HG03469 (cell line): ENCODE measurements at regions not wholly inside any gene's neighbourhood (a gene's known extent, or its start where the extent isn't known, plus 50 kb on each side); places are given as distances from the start of the nearest gene placed in this dataset.
"Not testable (repeated sequence)": the region's sequence is repeated elsewhere in the genome, so short reads cannot be mapped to it uniquely, and the experiment has no call there.

Experiments used
- ATAC-seq: cut with Tn5 transposase; IDR thresholded peaks from one replicate; pipeline ENCODE4 v1.9.1; 2021; ENCODE audit warnings: mild to moderate bottlenecking, moderate library complexity, moderate number of reproducible peaks; ENCODE audit not compliant: unreplicated experiment

DNA sequence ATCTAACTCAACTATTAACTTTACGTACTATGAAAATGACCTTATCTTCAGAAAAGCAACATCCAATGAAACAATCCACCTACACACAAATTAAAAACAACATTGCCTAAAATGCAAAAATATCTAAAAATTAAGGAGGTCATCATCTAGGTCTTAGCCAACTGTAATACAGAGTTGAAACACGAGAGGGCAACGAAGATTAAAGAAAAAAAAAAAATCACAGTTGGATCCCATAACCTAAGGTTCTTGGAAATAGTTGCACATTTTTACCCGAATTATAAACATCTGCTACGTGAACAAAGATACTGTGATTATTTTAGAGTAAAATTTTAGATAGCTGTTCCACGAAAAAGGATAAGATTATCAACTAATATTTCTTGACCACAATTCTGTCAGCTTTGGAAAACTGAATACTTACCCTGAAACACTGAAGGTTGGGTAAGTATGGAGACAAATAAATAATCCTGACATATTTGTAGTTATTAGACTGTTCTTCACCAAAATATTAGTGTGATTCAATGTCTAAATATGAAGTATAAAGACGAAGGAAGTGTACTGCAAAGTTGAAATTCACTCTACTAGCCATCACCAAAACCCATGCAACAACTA lies 88.0 kb upstream of the AK4 start:
- ATAC-seq, result peak; percentile 47

DNA sequence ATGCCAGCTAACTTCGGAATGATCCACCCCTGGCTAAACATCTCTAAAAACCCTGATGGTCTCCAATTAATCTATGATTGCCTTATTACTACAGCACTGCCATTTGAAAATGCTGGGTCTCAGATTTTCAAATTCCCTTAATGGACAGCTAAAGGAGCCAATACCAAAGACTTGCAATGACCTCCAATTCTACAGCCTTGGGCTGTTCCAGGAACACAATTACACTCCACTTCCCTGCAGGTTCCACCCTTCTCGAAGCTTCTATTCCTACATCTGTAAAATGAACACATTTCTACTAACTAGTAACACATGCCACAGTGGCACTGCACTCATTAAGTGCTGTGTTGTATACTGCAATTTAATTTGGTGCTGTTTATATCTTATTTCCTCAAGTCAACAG lies 85.7 kb upstream of the AK4 start:
- ATAC-seq, result no peak

DNA sequence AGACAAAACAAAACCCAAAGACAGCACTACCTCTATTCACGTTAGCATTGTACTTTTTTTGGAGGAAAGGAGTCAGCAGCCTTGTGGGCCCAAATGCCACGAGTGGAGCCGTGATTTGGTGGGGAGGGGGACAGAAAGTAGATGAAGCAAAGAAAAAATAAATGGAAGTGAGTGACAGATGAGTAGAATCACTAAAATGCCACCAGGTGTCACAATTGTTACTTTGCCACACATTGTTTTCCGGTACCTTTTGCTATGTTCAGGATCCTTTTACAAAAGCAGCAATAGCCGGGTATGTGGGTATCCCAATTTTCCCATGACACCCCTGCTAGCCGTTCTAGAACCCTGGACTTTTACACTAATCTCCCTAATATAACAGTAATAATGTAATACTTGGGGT lies 85.0 kb upstream of the AK4 start:
- ATAC-seq, result no peak

DNA sequence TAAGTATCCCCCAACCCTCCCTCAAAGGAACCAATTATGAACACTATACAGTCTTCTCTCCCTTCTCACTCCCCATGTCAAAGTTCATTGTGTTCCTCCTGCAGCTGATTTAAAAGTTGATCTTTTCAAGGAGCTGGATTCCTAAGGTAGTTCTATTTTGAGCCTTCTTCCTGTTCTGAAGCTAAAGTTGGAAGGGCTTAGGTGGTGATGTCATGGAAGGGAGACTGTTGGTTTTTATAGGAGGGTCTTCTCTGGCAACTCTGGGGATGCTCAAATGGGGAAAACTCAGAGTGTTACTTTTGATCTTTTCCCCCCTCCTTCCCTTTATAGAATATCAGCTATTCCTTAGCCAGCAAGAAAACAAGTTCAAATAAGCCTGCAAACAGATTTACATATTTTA lies 83.0 kb upstream of the AK4 start:
- no peak for ATAC-seq

DNA sequence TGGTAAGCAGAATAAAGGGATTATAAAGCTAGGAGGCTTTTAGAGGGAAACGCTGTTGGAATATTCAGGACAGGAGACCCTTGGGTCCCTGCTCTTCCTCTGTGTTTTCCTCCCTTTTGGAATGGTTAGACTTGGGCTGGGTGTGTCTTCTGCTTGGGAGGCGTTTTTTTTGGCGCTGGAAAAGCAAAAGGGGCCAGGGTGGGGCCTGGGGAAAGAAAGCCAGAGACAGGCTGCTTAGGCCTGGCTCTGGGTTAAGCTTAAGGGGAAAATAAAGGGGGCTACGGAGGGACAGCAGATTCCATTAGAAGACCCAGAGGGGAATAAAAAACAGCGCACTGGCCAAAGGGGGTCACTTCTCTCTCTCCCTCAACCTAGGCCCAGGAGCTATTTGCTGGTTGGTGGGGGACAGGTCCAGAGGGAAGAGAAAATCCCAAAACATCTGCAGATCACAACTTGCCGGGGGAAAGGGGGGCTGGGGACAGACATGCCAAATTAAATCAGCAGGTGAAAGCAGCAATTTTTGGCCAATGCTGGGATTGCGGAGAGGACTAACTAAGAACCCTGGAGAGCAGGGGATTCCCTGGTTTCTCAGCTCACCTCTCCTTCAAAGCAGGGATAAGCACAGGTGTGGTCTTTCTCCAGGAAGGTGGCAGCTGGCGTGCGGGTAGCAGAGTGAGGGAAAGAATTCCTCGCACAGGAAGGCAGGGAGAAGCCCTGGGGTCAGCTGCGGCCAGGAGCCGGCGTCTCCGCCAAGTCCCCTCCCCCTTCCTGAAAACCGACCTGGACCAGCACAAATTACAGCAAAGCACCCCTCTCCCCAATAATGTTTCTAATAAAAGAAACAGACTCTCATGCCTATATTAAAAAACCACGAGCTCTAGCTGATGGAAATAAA lies 82.2 kb upstream of the AK4 start:
- no peak for ATAC-seq

DNA sequence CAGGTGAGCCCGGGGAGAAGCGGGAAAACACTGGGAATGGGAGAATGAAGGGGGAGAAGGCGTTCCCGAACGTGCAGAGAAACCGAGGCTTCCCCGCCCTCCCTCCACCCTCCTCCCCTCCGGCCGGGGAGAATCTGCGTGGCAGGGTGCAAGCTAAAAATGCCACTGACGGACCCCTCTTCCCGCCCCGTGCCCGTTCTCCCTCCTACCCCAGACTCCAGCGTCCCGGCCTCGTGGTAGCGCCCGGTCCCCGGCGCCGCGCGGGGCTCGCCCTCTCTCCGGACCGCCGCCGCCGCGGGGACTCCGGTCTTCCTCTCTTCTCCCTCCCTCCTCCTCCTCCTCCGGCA lies 81.6 kb upstream of the AK4 start:
- no peak for ATAC-seq

DNA sequence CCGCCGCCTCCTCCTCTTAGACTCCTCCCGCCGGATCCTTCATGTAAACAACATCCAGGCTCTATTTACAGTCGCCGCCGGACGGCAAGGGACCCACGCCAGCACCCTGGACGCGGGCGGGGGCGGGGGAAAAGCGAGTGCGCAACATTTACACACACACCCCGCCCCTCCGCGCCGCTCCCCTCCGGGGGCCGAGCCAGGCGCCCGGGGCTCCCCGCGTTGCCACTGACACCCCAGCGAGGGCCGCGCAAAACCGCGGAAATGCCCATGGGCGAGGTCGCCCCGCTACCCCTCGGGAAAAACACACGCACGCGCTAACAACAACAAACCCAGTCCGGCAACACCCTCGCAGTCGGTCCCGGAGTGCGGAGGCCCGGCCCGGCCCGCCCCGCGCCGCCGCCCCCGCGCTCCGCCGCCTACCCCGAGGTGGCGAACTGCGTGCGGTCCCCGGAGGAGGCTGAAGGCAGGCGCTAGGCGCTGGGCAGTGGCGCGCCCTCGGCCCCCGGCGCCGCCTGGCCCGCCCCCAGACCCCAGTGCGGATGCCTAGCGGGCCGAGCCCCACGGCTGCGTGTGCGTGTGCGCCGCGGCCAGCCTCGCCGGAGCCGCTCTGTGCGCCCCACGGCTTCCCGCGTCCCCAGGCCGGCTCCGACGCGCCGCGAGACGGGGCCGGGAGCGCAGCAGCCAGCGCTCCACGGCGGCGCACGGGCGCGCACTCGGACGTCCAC lies 81.1 kb upstream of the AK4 start:
- peak; percentile 41 for ATAC-seq

DNA sequence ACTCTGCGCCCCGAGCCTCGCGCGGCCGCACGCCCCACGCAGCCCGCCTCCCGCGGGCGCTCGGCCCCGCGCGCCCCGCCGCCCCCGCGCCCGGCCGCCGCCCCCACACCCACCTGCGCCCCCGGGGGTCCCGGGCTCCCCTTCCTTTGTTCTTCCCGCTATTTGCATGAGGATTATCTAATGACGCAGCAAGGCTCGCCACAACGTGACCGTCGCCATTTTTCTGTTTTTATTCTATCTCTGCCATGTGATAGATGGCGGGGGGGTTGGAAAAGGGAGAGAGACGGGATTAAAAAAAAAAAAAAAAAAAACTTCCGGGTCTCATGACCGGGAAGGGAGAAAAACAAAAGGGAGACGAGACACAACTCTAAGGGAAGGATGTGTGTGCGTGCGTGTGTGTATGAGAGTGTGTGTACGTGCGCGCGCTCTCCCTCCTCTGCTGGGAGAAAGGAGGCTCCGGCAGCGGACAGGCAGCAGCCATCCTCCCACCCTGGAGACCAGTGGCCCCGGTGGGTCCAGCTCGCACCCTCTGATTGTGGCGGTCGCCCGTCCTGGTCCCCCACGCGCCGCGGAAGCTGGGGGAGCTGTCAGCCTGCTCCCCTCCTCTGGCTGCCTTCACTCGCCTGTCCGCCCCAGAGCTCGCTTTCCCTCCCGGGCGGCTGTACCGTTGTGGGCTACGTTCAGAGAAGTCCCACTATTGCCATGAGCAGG lies 80.4 kb upstream of the AK4 start:
- ATAC-seq, result peak; percentile 21

DNA sequence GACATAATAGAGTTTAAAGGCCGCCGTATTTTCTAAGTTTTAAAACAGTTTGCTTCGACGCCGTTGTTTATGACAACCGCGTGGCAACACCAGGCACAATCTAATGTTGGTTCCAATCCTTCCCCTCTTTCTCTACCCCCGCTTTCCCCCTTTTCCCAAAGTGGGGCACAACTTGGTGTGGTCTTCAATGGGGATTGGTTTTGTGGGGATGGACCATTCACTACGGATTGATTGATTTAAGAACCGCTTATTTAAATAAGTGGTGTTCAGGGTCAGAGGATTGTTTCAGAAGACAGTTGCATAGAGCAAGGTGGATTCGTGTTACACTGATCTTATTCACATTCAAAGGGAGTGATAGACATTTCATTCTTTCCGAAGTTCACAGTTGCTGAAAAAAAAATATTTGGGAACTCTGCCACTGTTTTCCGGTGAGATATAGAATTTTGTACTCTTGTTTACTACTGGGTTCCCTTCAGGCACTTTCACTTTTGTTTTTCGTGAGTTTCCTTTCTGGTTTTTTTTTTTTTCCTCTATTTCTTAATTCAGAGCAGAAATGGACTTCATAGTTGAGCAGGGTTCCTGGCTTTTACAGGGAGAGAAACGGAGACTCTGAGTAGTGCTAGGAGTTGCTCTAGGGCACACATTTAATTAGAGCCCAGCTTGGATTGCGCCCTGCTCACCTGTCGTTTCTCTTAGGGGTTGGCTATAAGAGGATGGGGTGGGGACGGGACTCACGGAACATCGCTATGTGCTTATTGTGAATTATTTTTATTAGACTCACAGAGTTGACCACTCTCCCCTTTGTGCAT lies 79.6 kb upstream of the AK4 start:
- no peak for ATAC-seq

DNA sequence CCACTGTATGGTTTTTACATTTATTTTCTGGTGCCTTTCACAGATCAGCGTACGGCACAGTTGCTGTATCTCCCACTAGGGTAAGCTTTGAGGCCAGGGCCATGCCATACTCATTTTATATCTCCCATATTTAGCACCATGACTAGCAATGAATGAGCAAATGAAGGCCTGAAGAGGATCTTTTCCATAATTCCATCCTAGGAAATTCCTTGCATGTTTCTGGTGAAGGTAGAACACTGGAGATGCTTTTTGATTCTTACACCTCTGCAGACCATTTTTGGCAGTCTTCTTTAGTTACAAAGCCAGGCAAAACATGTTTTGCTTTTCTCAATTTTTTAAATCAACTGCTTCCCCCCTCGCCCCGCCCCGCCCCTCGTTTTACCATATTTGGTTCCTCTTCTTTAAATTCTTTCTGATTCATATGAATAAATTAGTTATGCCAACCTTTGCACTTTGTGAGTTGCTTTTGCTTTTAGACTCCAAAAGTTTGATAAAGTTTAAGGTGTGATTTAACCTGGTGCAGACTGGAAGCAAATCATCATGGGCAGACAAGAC lies 78.9 kb upstream of the AK4 start:
- no peak for ATAC-seq

DNA sequence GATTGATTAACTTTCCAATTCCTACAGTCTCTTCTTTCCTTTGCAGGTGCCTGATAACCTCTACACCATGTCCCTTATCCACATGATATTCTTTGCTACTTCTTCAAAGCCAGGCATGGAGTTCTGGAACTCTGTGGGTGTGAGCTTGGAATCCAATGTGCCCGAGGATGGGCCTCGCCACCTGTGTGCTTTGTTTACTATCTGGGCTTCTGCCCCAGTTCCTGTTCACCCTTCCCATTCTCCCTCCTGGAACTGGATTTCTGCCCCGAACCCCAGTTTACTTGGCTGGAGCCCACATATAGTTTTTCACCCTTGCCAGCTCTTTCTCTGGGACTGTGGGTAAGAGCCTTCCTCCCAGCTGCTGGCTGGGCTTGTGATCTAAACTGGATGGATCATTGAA lies 75.2 kb upstream of the AK4 start:
- ATAC-seq, result no peak

DNA sequence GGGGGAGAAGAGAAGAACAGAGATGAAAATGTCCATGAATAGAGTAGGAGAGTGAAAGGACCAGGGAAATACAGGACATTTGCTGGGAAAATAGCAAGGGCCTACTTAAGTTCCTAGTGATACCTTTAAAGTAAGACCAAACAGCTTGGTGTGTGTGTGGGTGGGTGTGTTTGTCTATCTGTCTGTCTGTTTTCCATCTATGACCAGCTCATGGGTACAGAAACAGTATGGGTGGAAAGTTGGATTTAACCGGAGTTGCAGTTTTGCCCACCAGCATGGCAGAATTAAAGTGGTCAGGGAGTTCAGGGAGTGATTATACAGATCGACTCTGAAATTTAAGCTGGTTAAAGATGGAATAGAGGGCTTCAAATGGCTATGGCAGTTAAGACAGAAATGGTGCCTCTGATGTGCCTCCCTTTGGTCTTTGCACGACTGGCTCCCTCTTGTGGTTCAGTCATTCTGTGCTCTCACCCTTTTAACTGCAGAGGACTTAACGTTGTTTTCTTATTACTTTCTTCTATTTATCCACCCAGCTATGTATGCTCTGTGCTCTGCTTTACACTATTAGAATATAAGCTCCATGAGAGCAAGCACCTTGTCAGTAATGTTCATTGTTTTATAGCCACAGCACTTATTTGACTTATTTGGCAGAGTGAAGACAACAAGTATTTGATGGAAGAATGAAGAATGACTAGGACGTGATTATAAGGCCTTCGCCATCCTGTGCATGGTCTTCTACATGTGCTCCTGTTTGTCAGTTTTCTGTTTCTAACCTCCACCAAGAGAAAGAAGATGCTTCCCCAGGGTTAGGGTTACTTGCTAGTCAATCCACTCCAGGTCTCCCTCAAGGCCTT lies 72.7 kb upstream of the AK4 start:
- ATAC-seq, result no peak

DNA sequence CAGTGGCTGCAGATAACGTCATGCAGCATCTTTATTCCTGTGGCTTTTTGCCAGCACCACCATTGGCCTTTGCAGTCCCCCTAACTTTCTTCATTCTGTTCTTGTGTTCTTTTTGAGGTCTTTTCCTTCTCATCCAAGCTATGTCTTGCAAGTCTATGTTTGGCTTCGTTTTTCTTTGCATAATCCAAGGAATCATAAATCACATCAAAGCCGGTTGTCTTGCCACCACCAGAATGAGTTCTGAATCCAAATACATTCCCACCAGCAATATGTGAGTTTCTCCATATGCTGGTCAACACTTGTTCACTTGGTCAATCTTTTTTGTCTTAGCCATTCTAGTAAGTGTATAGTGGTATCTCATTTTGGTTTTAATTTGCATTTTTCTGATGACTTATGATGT lies 70.6 kb upstream of the AK4 start:
- no peak for ATAC-seq

DNA sequence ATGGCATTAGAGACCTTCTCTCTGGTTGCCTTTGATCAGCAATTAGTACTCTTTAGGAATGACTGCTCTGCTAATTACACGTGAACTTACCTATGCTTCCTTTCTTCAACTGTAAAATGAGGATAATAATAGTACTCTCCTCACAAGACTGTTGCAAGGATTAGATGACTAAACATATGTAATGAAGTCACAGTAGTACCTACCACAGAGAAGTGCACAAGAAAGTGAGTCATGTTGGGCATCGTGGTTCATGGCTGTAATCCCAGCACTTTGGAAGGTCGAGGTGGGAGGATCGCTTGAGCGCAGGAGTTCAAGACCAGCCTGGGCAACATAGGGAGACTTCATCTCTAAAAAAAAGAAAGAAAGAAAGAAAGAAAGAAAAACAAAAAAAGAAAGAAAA lies 68.1 kb upstream of the AK4 start:
- ATAC-seq, result no peak

DNA sequence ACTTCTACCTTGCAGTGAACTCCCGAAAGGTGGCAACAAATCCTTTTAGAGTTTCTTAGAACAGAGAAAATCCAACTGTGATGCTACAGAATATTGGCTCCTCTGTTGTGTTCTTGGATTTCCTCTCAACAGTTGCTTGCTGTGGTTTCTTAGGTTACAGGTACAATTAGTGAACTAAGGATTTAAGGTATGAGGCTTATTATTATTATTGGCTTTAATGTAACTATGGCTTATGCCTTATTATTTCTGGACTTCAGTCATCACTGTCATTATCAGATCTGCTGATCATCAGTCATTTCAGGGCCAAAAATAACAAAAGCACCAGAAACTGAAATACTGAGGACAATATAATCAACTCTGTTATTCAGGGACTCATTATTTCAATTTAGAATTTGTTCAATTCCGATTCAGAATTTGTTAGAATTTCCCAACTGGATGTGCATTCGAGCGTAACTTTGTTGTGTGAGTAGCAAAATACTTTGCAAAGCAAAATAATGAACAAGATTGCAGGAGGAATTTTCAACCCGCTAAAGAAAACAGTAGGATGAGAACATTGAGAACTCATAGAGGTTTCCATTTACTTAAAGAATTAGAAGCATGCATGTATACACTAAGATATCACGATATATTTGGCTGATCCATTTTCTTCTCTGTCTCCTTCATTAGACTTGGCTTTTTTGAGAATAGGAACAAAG lies 65.5 kb upstream of the AK4 start:
- ATAC-seq, result no peak

DNA sequence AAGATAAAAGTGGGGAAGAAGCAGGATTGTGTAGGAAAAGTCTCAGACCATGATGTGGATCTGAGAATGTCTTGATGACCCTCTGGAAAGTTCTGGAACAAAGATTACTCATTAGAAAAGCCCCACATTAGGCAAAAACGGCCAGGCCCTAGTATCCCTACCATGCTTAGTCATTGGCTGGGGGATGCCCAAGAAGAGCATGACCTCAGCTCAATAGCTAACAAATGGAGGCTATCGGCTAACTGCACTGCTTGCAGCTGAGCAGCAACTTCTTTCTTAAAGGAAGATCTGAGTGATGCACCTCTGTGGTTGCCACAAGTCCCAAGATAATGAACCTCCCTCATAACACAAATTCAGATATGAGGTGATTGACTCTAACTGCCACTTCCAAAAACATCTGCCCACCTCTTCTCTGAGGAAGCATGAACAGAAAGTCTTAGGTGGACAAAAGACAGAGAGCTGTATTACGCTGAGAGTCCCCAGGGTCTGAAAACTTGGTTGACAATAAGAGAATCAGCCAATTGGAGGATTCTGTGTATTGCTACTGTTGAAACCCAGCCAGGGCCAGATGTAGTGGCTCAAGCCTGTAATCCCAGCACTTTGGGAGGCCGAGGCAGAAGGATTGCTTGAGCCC lies 64.6 kb upstream of the AK4 start:
- no peak for ATAC-seq

DNA sequence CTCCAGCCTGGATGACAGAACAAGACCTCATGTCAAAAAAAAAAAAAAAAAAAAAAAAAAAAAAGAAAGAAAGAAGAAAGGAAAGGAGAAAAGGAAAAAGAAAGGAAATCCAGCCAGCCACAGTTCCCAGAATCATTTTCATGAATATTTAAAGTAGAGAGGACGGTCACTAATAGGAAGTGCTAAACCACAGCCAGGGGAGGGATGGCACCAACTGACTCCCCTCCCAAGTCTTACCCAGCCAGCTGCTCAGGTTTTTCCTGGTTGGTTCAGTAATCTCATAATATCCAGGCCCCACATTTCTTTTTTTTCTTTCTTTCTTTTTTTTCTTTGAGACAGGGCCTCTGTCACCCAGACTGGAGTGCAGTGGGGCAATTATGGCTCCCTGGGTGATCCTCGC lies 63.9 kb upstream of the AK4 start:
- no peak for ATAC-seq

DNA sequence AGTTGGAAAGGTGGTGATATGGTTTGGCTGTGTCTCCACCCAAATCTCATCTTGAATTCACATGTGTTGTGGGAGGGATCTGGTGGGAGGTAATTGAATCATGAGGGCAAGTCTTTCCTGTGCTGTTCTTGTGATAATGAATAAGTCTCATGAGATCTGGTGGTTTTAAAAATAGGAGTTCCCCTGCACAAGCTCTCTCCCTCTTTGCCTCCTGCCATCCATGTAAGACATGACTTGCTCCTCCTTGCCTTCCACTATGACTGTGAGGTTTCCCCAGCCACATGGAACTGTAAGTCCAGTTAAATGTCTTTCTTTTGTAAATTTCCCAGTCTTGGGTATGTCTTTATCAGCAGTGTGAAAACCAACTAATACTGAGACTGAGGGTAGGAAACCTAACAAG lies 60.5 kb upstream of the AK4 start:
- not testable (repeated sequence) for ATAC-seq
